ENCODE measurements at regions not wholly inside any gene's neighbourhood (a gene's known extent, or its start where the extent isn't known, plus 50 kb on each side); places are given as distances from the start of the nearest gene placed in this dataset.

- H3K27me3 ChIP-seq (ENCODE audit: control insufficient read depth, insufficient read depth, low read length, poor library complexity, severe bottlenecking), result no peaks in the 10 kb centered on the region
- peak; percentile 63 for DNase-seq
- TF ChIP-seq CTCF (conservative IDR thresholded peaks at IDR 0.05), result peak; percentile 79
- no peaks in the 10 kb centered on the region for H3K9me3 Mint-ChIP-seq
- H3K27ac Mint-ChIP-seq, result no peak overlapping the region
- H3K9me3 ChIP-seq (ENCODE audit: control insufficient read depth, low read length), result no peaks in the 10 kb centered on the region
- H3K36me3 Mint-ChIP-seq (ENCODE audit: low read depth), result no peaks in the 10 kb centered on the region
- peaks cover 6% of the 10 kb centered on the region for H3K4me1 Mint-ChIP-seq
- H3K27me3 Mint-ChIP-seq (ENCODE audit: insufficient read depth), result no peaks in the 10 kb centered on the region
- WGBS, 2 experiments (ENCODE audit: insufficient coverage in 1 of 2, insufficient read length in 1 of 2), result 55 to 60% methylated on average over 1 to 3 of the region's 3 CpGs
- no peak overlapping the region for H3K4me3 ChIP-seq (ENCODE audit: low read length)
- H3K4me3 Mint-ChIP-seq, result no peak overlapping the region
- no peaks in the 10 kb centered on the region for H3K36me3 ChIP-seq (ENCODE audit: control insufficient read depth, insufficient read depth, low read length)
- no peak overlapping the region for H3K9ac ChIP-seq (ENCODE audit: extremely low read depth, low read length, poor library complexity, severe bottlenecking)
- H3K4me1 ChIP-seq (ENCODE audit: control insufficient read depth, insufficient read depth, low read length), result no peaks in the 10 kb centered on the region
- no peak overlapping the region for H3K27ac ChIP-seq (ENCODE audit: low read depth, low read length)
Measured at GRCh38 chr4:96352051-96352517, 512.2 kb downstream of the PDHA2 start.

GRCh38 chr4:96354036-96354712 lies 514.3 kb downstream of the PDHA2 start:
- no peak for DNase-seq
- H3K4me1 ChIP-seq (ENCODE audit: control insufficient read depth, insufficient read depth, low read length), result no peaks in the 10 kb centered on the region
- no peak overlapping the region for H3K4me3 Mint-ChIP-seq
- H3K36me3 Mint-ChIP-seq (ENCODE audit: low read depth), result no peaks in the 10 kb centered on the region
- H3K27ac ChIP-seq (ENCODE audit: low read depth, low read length), result no peak overlapping the region
- H3K27me3 ChIP-seq (ENCODE audit: control insufficient read depth, insufficient read depth, low read length, poor library complexity, severe bottlenecking), result no peaks in the 10 kb centered on the region
- H3K36me3 ChIP-seq (ENCODE audit: control insufficient read depth, insufficient read depth, low read length), result no peaks in the 10 kb centered on the region
- no peaks in the 10 kb centered on the region for H3K27me3 Mint-ChIP-seq (ENCODE audit: insufficient read depth)
- WGBS, 2 experiments (ENCODE audit: insufficient coverage in 1 of 2, insufficient read length in 1 of 2), result 93 to 100% methylated on average over 1 to 2 of the region's 2 CpGs
- H3K27ac Mint-ChIP-seq, result no peak overlapping the region
- H3K4me3 ChIP-seq (ENCODE audit: low read length), result no peak overlapping the region
- TF ChIP-seq CTCF (conservative IDR thresholded peaks at IDR 0.05), result no peak
- H3K9me3 Mint-ChIP-seq, result no peaks in the 10 kb centered on the region
- no peaks in the 10 kb centered on the region for H3K9me3 ChIP-seq (ENCODE audit: control insufficient read depth, low read length)
- peaks cover 6% of the 10 kb centered on the region for H3K4me1 Mint-ChIP-seq
- no peak overlapping the region for H3K9ac ChIP-seq (ENCODE audit: extremely low read depth, low read length, poor library complexity, severe bottlenecking)

GRCh38 chr4:96355414-96355813 lies 515.5 kb downstream of the PDHA2 start:
- H3K27me3 ChIP-seq (ENCODE audit: control insufficient read depth, insufficient read depth, low read length, poor library complexity, severe bottlenecking), result no peaks in the 10 kb centered on the region
- no peaks in the 10 kb centered on the region for H3K9me3 Mint-ChIP-seq
- H3K4me3 Mint-ChIP-seq, result no peak overlapping the region
- no peaks in the 10 kb centered on the region for H3K9me3 ChIP-seq (ENCODE audit: control insufficient read depth, low read length)
- WGBS, 2 experiments (ENCODE audit: insufficient coverage in 1 of 2, insufficient read length in 1 of 2), result 85 to 96% methylated on average over 2 of the region's 2 CpGs
- H3K4me1 Mint-ChIP-seq, result peaks cover 6% of the 10 kb centered on the region
- no peaks in the 10 kb centered on the region for H3K27me3 Mint-ChIP-seq (ENCODE audit: insufficient read depth)
- no peak overlapping the region for H3K9ac ChIP-seq (ENCODE audit: extremely low read depth, low read length, poor library complexity, severe bottlenecking)
- H3K36me3 ChIP-seq (ENCODE audit: control insufficient read depth, insufficient read depth, low read length), result no peaks in the 10 kb centered on the region
- no peaks in the 10 kb centered on the region for H3K36me3 Mint-ChIP-seq (ENCODE audit: low read depth)
- no peak for DNase-seq
- H3K27ac ChIP-seq (ENCODE audit: low read depth, low read length), result no peak overlapping the region
- H3K27ac Mint-ChIP-seq, result no peak overlapping the region
- no peak for TF ChIP-seq CTCF (conservative IDR thresholded peaks at IDR 0.05)
- H3K4me1 ChIP-seq (ENCODE audit: control insufficient read depth, insufficient read depth, low read length), result no peaks in the 10 kb centered on the region
- H3K4me3 ChIP-seq (ENCODE audit: low read length), result no peak overlapping the region
